Endodermal cell (in vitro differentiated cells): ENCODE measurements at regions not wholly inside any gene's neighbourhood (a gene's known extent, or its start where the extent isn't known, plus 50 kb on each side); places are given as distances from the start of the nearest gene placed in this dataset.

ENCODE experiments used
- DNase-seq: peaks from one replicate; pipeline ENCODE4 v3.0.0-alpha.2; 2017
- H3K27ac ChIP-seq: 2 replicates; pipeline ENCODE4 v1.5.1; 2013; ENCODE audit warnings: mild to moderate bottlenecking, low read depth, low read length, moderate library complexity
- H3K27me3 ChIP-seq: 2 replicates; pipeline ENCODE4 v1.6.1; 2013; ENCODE audit warnings: mild to moderate bottlenecking, low read length, moderate library complexity; ENCODE audit not compliant: insufficient read depth, control insufficient read depth, poor library complexity, severe bottlenecking
- H3K36me3 ChIP-seq: 2 replicates; pipeline ENCODE4 v1.7.0; 2013; ENCODE audit warnings: mild to moderate bottlenecking, low read length, moderate library complexity; ENCODE audit not compliant: control insufficient read depth, insufficient read depth
- H3K4me1 ChIP-seq: one replicate; pipeline ENCODE4 v1.7.0; 2013; ENCODE audit warnings: low read length; ENCODE audit not compliant: control insufficient read depth, insufficient read depth
- H3K4me3 ChIP-seq: 2 replicates; pipeline ENCODE4 v1.5.1; 2013; ENCODE audit warnings: mild to moderate bottlenecking, low read length, moderate library complexity
- H3K9ac ChIP-seq: 2 replicates; pipeline ENCODE4 v1.6.1; 2013; ENCODE audit warnings: mild to moderate bottlenecking, low read length, moderate library complexity; ENCODE audit not compliant: poor library complexity, severe bottlenecking; ENCODE audit errors: extremely low read depth
- H3K9me3 ChIP-seq: 2 replicates; pipeline ENCODE4 v1.6.1; 2013; ENCODE audit warnings: mild to moderate bottlenecking, low read length, moderate library complexity; ENCODE audit not compliant: control insufficient read depth
- H3K27ac Mint-ChIP-seq: 2 replicates; pipeline ENCODE4 v1.8.0; 2020; ENCODE audit warnings: mixed read lengths
- H3K27me3 Mint-ChIP-seq: 2 replicates; pipeline ENCODE4 v1.8.0; 2021; ENCODE audit warnings: mild to moderate bottlenecking, mixed read lengths; ENCODE audit not compliant: insufficient read depth
- H3K36me3 Mint-ChIP-seq: 2 replicates; pipeline ENCODE4 v1.8.0; 2020; ENCODE audit warnings: low read depth, mixed read lengths
- H3K4me1 Mint-ChIP-seq: 2 replicates; pipeline ENCODE4 v1.8.0; 2020; ENCODE audit warnings: mixed read lengths
- H3K4me3 Mint-ChIP-seq: 2 replicates; pipeline ENCODE4 v1.8.0; 2020; ENCODE audit warnings: mild to moderate bottlenecking, moderate library complexity, mixed read lengths
- H3K9me3 Mint-ChIP-seq: 2 replicates; pipeline ENCODE4 v1.8.0; 2020; ENCODE audit warnings: mild to moderate bottlenecking, mixed read lengths
- CTCF ChIP-seq: fragments of 200-600 bp; sonication (generic); conservative IDR thresholded peaks from 2 replicates; pipeline ENCODE4 v1.5.0; 2021; ENCODE audit warnings: antibody characterized with exemption, mild to moderate bottlenecking
- WGBS, 2 experiments: methylation state at CpG; one replicate each; pipeline versions ENCODE4 v1.1.5 to v1.1.7; 2013; ENCODE audit warnings: missing lambda C conversion rate in 2 of 2, mixed read lengths in 1 of 2; ENCODE audit not compliant: insufficient coverage in 1 of 2, insufficient read length in 1 of 2; 5-methylcytosine and 5-hydroxymethylcytosine counted together

GRCh38 chr2:139209586-139209985, 429.4 kb upstream of the NXPH2 start:
- no peaks in the 10 kb centered on the region for H3K9me3 Mint-ChIP-seq
- no peaks in the 10 kb centered on the region for H3K27me3 Mint-ChIP-seq
- H3K27ac ChIP-seq: no peak overlapping the region
- H3K4me3 Mint-ChIP-seq: no peak overlapping the region
- H3K9ac ChIP-seq: no peak overlapping the region
- TF ChIP-seq CTCF: no peak
- H3K9me3 ChIP-seq: no peaks in the 10 kb centered on the region
- H3K36me3 ChIP-seq: no peaks in the 10 kb centered on the region
- DNase-seq: no peak
- peaks cover 3% of the 10 kb centered on the region for H3K4me1 Mint-ChIP-seq
- H3K4me1 ChIP-seq: peaks cover 1% of the 10 kb centered on the region
- H3K36me3 Mint-ChIP-seq: no peaks in the 10 kb centered on the region
- H3K27me3 ChIP-seq: no peaks in the 10 kb centered on the region
- 88 to 91% methylated on average over 1 of the region's 1 CpG for WGBS, 2 experiments
- no peak overlapping the region for H3K4me3 ChIP-seq
- no peak overlapping the region for H3K27ac Mint-ChIP-seq

- H3K4me3 ChIP-seq: no peak overlapping the region
- 83 to 84% methylated on average over 1 to 2 of the region's 2 CpGs for WGBS, 2 experiments
- H3K4me3 Mint-ChIP-seq: no peak overlapping the region
- no peaks in the 10 kb centered on the region for H3K27me3 ChIP-seq
- no peaks in the 10 kb centered on the region for H3K9me3 ChIP-seq
- H3K9ac ChIP-seq: no peak overlapping the region
- no peaks in the 10 kb centered on the region for H3K4me1 Mint-ChIP-seq
- H3K27ac ChIP-seq: no peak overlapping the region
- no peak overlapping the region for H3K27ac Mint-ChIP-seq
- H3K9me3 Mint-ChIP-seq: no peaks in the 10 kb centered on the region
- no peak for TF ChIP-seq CTCF
- H3K36me3 Mint-ChIP-seq: no peaks in the 10 kb centered on the region
- no peaks in the 10 kb centered on the region for H3K27me3 Mint-ChIP-seq
- DNase-seq: no peak
- H3K36me3 ChIP-seq: no peaks in the 10 kb centered on the region
- no peaks in the 10 kb centered on the region for H3K4me1 ChIP-seq
Observed at GRCh38 chr2:139201516-139201915, 421.3 kb upstream of the NXPH2 start.

- no peaks in the 10 kb centered on the region for H3K27me3 Mint-ChIP-seq
- no peak overlapping the region for H3K4me3 Mint-ChIP-seq
- peaks cover 4% of the 10 kb centered on the region for H3K4me1 ChIP-seq
- H3K9me3 ChIP-seq: no peaks in the 10 kb centered on the region
- no peaks in the 10 kb centered on the region for H3K27me3 ChIP-seq
- no peaks in the 10 kb centered on the region for H3K9me3 Mint-ChIP-seq
- H3K36me3 ChIP-seq: no peaks in the 10 kb centered on the region
- H3K27ac Mint-ChIP-seq: no peak overlapping the region
- no peak for DNase-seq
- H3K27ac ChIP-seq: no peak overlapping the region
- no peak overlapping the region for H3K4me3 ChIP-seq
- H3K4me1 Mint-ChIP-seq: peaks cover 3% of the 10 kb centered on the region
- peak; percentile 57 for TF ChIP-seq CTCF
- 85 to 100% methylated on average over 1 to 3 of the region's 4 CpGs for WGBS, 2 experiments
- H3K36me3 Mint-ChIP-seq: no peaks in the 10 kb centered on the region
- H3K9ac ChIP-seq: no peak overlapping the region
Observed at GRCh38 chr2:139196754-139197153, 416.6 kb upstream of the NXPH2 start.
